HUES48 (cell line): ENCODE measurements at regions not wholly inside any gene's neighbourhood (a gene's known extent, or its start where the extent isn't known, plus 50 kb on each side); places are given as distances from the start of the nearest gene placed in this dataset.
"Not testable (repeated sequence)": the region's sequence is repeated elsewhere in the genome, so short reads cannot be mapped to it uniquely, and the experiment has no call there.

Source experiments
- H3K27ac ChIP-seq: one replicate; pipeline ENCODE4 v1.7.0; 2013; ENCODE audit warnings: low read depth, low read length, inconsistent platforms
- H3K27me3 ChIP-seq: 2 replicates; pipeline ENCODE4 v1.6.1; 2013; ENCODE audit warnings: mild to moderate bottlenecking, low read length; ENCODE audit not compliant: control insufficient read depth, insufficient read depth
- H3K36me3 ChIP-seq: 2 replicates; pipeline ENCODE4 v1.6.1; 2013; ENCODE audit warnings: low read length; ENCODE audit not compliant: control insufficient read depth, insufficient read depth
- H3K4me1 ChIP-seq: 2 replicates; pipeline ENCODE4 v1.6.1; 2013; ENCODE audit warnings: mild to moderate bottlenecking, low read length; ENCODE audit not compliant: control insufficient read depth, insufficient read depth
- H3K4me3 ChIP-seq: 2 replicates; pipeline ENCODE4 v1.5.1; 2013; ENCODE audit warnings: mild to moderate bottlenecking, low read depth, low read length
- H3K9ac ChIP-seq: 2 replicates; pipeline ENCODE4 v1.6.1; 2013; ENCODE audit warnings: mild to moderate bottlenecking, low read depth, low read length, moderate library complexity
- H3K9me3 ChIP-seq: 2 replicates; pipeline ENCODE4 v1.6.1; 2013; ENCODE audit warnings: low read length; ENCODE audit not compliant: control insufficient read depth, insufficient read depth

DNA sequence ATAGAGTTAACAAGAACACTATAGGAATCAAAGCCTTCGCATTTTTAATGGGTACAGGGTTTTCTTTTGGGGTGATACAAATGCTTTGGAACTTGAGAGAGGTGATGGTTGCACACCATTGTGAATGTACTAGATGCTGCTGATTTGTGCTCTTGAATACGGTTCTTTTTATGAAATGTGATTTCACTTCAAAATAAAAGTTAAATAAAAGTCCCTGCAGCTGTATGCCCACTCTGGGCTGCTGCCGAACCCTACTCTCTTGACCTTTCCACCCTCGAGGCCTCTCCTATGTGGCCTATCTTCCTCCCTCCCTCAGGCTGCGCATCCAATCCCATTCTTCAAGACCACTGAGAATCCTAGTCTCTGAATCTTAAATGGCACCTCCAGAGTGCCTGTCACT lies 168.5 kb upstream of the AJAP1 start:
- Histone ChIP-seq H3K4me1 (no peaks in the 10 kb centered on the region), H3K9me3 (peaks cover 94% of the 10 kb centered on the region), H3K36me3 (no peaks in the 10 kb centered on the region), H3K9ac (no peak overlapping the region), H3K4me3 (no peak overlapping the region), H3K27me3 (no peaks in the 10 kb centered on the region), H3K27ac (no peak overlapping the region)

GRCh38 chr1:4486408-4487120 lies 167.8 kb upstream of the AJAP1 start:
- no peaks in the 10 kb centered on the region for H3K27me3 ChIP-seq
- H3K36me3 ChIP-seq, result no peaks in the 10 kb centered on the region
- no peaks in the 10 kb centered on the region for H3K4me1 ChIP-seq
- peaks cover 94% of the 10 kb centered on the region for H3K9me3 ChIP-seq
- no peak overlapping the region for H3K4me3 ChIP-seq
- no peak overlapping the region for H3K9ac ChIP-seq
- H3K27ac ChIP-seq, result no peak overlapping the region

DNA sequence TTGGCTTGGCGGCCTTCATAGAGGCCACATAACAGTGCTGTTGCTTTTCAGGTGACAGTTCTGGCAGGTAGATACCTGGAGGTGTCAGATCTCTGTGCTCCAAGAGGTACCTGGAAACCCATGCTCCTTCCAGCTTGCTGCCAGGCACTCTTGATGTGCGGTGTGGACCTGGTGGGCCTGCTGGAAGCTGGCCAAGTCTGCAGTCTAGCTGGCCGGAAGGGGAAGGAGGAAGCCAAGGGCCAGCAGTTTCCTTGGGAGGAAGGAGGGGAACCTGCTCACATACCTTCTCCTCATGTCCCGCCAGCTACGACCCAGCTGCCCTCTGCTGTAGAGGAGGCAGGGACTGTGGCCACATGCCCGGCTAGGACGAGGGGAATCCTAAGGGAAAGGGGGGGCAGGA lies 166.4 kb upstream of the AJAP1 start:
- Histone ChIP-seq H3K9me3 (peaks cover 95% of the 10 kb centered on the region), H3K4me3 (no peak overlapping the region), H3K27ac (no peak overlapping the region), H3K36me3 (no peaks in the 10 kb centered on the region), H3K4me1 (no peaks in the 10 kb centered on the region), H3K9ac (no peak overlapping the region), H3K27me3 (no peaks in the 10 kb centered on the region)

DNA sequence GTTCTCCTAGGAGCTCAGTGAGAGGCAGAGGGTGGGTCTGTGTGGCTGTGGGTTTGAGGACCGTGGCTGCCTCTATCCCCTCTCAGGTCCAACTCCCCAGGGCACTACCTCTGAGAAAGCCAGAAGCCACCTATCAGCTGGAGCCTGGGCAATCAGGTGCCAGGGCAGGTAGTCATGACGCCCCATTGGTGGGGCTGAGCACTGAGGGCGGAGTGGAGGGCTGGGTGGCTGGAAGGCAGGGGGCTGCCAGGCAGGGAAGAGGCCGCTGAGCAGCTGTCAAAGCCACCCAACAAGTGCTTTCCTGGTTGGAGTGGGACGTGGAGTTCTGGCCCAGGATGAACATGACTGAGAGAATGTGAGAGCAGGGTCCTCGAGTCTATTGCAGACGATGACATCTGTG lies 164.9 kb upstream of the AJAP1 start:
- no peak overlapping the region for H3K27ac ChIP-seq
- no peak overlapping the region for H3K4me3 ChIP-seq
- no peaks in the 10 kb centered on the region for H3K4me1 ChIP-seq
- H3K9me3 ChIP-seq, result peaks cover 94% of the 10 kb centered on the region
- H3K9ac ChIP-seq, result no peak overlapping the region
- H3K27me3 ChIP-seq, result no peaks in the 10 kb centered on the region
- H3K36me3 ChIP-seq, result no peaks in the 10 kb centered on the region

DNA sequence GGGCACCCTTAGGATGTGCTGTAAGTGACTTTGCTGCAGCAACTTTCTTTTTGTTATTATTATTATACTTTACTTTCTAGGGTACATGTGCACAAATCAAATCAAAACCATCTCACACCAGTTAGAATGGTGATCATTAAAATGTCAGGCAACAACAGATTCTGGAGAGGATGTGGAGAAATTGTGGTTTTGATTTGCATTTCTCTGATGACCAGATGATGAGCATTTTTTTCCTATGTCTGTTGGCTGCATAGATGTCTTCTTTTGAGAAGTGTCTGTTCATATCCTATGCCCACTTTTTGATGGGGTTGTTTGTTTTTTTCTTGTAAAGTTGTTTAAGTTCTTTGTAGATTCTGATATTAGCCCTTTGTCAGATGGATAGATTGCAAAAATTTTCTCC lies 164.4 kb upstream of the AJAP1 start:
- not testable (repeated sequence) for H3K4me1 ChIP-seq, H3K4me3 ChIP-seq, H3K36me3 ChIP-seq, H3K27ac ChIP-seq, H3K9ac ChIP-seq, H3K27me3 ChIP-seq
- H3K9me3 ChIP-seq, result peaks cover 93% of the 10 kb centered on the region

DNA sequence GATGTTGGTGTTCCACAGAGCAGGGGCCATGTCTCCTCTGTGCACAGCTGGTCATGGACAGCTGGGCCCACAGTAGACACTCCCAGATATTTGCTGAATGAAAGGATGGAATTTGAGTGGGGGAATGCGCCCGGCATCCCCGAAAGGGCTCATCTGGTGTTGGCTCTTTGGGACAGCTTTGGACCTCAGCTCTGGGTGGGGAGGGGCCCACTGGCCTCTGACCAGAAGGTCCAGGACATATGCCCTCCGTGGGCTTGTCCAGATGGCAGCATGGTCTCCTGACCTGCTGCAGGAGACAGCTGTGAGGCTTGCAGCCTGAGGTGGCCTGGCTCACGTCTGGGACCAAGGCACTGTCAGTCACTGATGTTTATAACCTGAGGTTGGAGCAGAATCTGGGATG lies 160.4 kb upstream of the AJAP1 start:
- H3K36me3 ChIP-seq, result no peaks in the 10 kb centered on the region
- H3K27ac ChIP-seq, result no peak overlapping the region
- H3K9me3 ChIP-seq, result peaks cover 94% of the 10 kb centered on the region
- H3K9ac ChIP-seq, result no peak overlapping the region
- H3K27me3 ChIP-seq, result no peaks in the 10 kb centered on the region
- no peaks in the 10 kb centered on the region for H3K4me1 ChIP-seq
- no peak overlapping the region for H3K4me3 ChIP-seq

DNA sequence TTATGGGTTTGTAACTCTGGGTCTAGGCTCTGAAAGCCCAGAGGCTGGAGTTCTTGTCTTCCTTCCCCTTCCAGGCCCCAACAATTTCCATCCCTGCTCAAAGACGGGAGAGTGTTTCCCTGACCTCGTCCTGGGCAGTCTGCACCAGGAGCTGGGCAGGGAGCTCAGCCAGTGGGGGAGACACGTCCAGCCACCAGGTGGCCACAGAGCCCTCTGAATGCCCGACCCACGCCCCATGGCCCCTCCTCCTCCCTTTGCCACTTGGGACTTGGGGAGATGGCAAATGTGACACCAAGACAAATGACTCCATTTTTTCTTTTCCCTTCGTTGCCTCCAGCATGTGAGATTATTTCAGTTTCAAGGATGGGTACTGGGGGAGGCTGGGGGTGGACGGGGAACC lies 159.9 kb upstream of the AJAP1 start:
- no peak overlapping the region for H3K4me3 ChIP-seq
- peaks cover 94% of the 10 kb centered on the region for H3K9me3 ChIP-seq
- no peaks in the 10 kb centered on the region for H3K27me3 ChIP-seq
- H3K9ac ChIP-seq, result no peak overlapping the region
- H3K36me3 ChIP-seq, result no peaks in the 10 kb centered on the region
- no peaks in the 10 kb centered on the region for H3K4me1 ChIP-seq
- H3K27ac ChIP-seq, result no peak overlapping the region

GRCh38 chr1:4495809-4496208 lies 158.6 kb upstream of the AJAP1 start:
- H3K36me3 ChIP-seq, result no peaks in the 10 kb centered on the region
- peaks cover 94% of the 10 kb centered on the region for H3K9me3 ChIP-seq
- H3K27me3 ChIP-seq, result no peaks in the 10 kb centered on the region
- H3K27ac ChIP-seq, result no peak overlapping the region
- no peaks in the 10 kb centered on the region for H3K4me1 ChIP-seq
- H3K9ac ChIP-seq, result no peak overlapping the region
- H3K4me3 ChIP-seq, result no peak overlapping the region

GRCh38 chr1:4500441-4500840 lies 154.0 kb upstream of the AJAP1 start:
- no peaks in the 10 kb centered on the region for H3K4me1 ChIP-seq
- H3K36me3 ChIP-seq, result no peaks in the 10 kb centered on the region
- H3K27me3 ChIP-seq, result no peaks in the 10 kb centered on the region
- no peak overlapping the region for H3K4me3 ChIP-seq
- H3K27ac ChIP-seq, result no peak overlapping the region
- H3K9me3 ChIP-seq, result peaks cover 93% of the 10 kb centered on the region
- H3K9ac ChIP-seq, result no peak overlapping the region

DNA sequence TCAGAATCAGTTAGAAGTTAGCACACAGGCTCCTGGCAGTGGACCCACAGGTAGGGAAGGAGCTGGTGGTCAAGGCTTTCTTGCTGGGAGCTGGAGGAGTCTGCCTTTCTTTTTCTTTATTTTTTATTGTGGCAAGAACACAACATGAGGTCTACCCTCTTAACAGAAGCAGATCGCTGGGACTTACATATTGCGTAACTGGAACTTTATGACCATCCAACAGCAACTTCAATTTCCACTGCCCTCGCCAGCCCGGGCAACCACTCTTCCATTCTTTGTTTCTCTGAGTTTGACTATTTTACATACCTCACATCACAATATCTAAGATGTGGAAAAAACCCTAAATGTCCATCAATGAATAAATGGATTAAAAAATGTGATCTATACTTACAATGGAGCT lies 147.8 kb upstream of the AJAP1 start:
- H3K27ac ChIP-seq, result no peak overlapping the region
- H3K4me3 ChIP-seq, result no peak overlapping the region
- peaks cover 84% of the 10 kb centered on the region for H3K9me3 ChIP-seq
- no peak overlapping the region for H3K9ac ChIP-seq
- H3K27me3 ChIP-seq, result no peaks in the 10 kb centered on the region
- no peaks in the 10 kb centered on the region for H3K36me3 ChIP-seq
- no peaks in the 10 kb centered on the region for H3K4me1 ChIP-seq

- Histone ChIP-seq H3K36me3 (no peaks in the 10 kb centered on the region), H3K27ac (no peak overlapping the region), H3K27me3 (no peaks in the 10 kb centered on the region), H3K9me3 (peaks cover 86% of the 10 kb centered on the region), H3K4me3 (no peak overlapping the region), H3K9ac (no peak overlapping the region), H3K4me1 (no peaks in the 10 kb centered on the region)
Measured at GRCh38 chr1:4509206-4509605, 145.2 kb upstream of the AJAP1 start.
